NT2/D1 (cell line): ENCODE measurements at regions not wholly inside any gene's neighbourhood (a gene's known extent, or its start where the extent isn't known, plus 50 kb on each side); places are given as distances from the start of the nearest gene placed in this dataset.

Source experiments
- YY1 ChIP-seq: IDR thresholded peaks from 2 replicates; pipeline ENCODE4 v1.6.1; 2011; ENCODE audit not compliant: insufficient read length, insufficient read depth
- ZNF274 ChIP-seq: IDR thresholded peaks from 2 replicates; pipeline ENCODE4 v1.6.1; 2011; ENCODE audit warnings: mild to moderate bottlenecking, low read depth, low read length

DNA sequence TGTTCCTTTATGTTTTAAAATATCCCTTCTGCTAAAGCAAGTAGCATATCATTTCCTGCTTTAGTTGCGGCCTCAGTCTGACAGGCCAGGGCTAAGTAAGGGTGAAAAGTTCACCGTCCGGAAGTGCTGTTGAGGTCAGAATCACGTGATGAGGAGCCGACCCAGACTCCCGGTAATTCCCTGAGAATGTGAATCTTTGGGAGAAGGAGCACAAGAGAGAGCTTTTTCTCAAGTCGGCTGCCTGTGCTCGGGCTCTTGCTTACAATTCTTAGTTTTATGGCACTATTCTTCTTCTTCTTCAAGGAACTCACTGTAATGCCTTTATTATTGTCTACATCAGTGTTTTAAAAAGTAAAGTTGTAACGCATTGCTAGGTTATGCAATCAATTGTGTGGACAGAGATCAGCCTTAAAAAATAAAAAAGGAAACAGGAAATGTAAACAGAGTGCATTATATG is 309.3 kb downstream of the PRL start:
- TF ChIP-seq YY1: no peak
- no peak for TF ChIP-seq ZNF274
